Ectodermal cell (in vitro differentiated cells): ENCODE measurements at regions not wholly inside any gene's neighbourhood (a gene's known extent, or its start where the extent isn't known, plus 50 kb on each side); places are given as distances from the start of the nearest gene placed in this dataset.

ENCODE experiments used
- H3K27ac ChIP-seq: 2 replicates; pipeline ENCODE4 v1.7.0; 2013; ENCODE audit warnings: mild to moderate bottlenecking, low read depth, low read length; ENCODE audit not compliant: insufficient read depth, poor library complexity, severe bottlenecking
- H3K27me3 ChIP-seq: 2 replicates; pipeline ENCODE4 v1.7.0; 2013; ENCODE audit warnings: mild to moderate bottlenecking, low read length; ENCODE audit not compliant: insufficient read depth, control insufficient read depth, poor library complexity, severe bottlenecking
- H3K36me3 ChIP-seq: one replicate; pipeline ENCODE4 v1.7.0; 2013; ENCODE audit warnings: low read length; ENCODE audit not compliant: control insufficient read depth, insufficient read depth
- H3K4me1 ChIP-seq: one replicate; pipeline ENCODE4 v1.7.0; 2013; ENCODE audit warnings: low read length; ENCODE audit not compliant: control insufficient read depth, insufficient read depth
- H3K4me3 ChIP-seq: 2 replicates; pipeline ENCODE4 v1.7.0; 2013; ENCODE audit warnings: low read depth, low read length, control low read depth; ENCODE audit not compliant: insufficient read depth
- H3K9me3 ChIP-seq: 2 replicates; pipeline ENCODE4 v1.7.0; 2013; ENCODE audit warnings: mild to moderate bottlenecking, low read length, moderate library complexity; ENCODE audit not compliant: control insufficient read depth
- WGBS, 2 experiments: methylation state at CpG; one replicate each; pipeline ENCODE4 v1.1.7; 2013; ENCODE audit warnings: missing lambda C conversion rate in 2 of 2; 5-methylcytosine and 5-hydroxymethylcytosine counted together

DNA sequence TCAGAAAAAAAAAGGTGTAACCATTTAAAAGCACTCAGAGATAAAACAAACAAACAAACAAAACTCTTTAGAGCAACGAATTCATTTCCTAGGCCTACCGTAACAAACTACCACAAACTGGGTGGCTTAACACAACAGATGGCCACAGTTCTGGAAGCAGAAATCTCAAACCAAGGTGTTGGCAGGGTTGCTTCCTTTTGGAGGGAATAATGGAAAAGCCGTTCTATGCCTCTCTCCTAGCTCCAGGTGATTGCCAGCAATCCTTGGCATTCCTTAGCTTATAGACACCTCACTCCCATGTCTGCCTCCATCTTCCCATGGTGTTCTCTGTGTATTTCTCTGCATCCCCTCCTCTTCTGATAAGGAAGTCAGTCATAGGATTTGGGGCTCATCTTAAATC is 200.4 kb downstream of the RAB38 start:
- no peaks in the 10 kb centered on the region for H3K36me3 ChIP-seq
- H3K27me3 ChIP-seq, result no peaks in the 10 kb centered on the region
- no peak overlapping the region for H3K4me3 ChIP-seq
- H3K4me1 ChIP-seq, result no peaks in the 10 kb centered on the region
- no peaks in the 10 kb centered on the region for H3K9me3 ChIP-seq
- WGBS, 2 experiments, result 87 to 91% methylated on average over 3 of the region's 3 CpGs
- no peak overlapping the region for H3K27ac ChIP-seq

DNA sequence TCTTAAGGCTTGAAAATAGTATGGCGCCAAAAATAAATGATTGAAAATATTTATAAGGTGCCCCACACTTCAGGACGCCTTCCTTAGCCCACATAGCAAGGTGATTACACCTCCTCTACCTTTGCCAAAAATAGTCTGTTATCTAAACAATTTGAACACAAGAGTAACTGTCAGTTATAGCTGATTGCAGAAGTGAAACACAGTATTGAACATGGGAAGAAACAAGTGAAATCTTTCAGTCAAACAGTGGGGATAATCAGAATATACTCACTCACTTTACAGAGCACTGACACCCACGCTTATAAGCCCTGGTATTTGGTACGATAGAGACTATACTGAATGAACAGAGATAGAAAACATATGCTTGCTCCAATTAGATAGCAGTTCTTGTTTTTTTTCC is 203.1 kb downstream of the RAB38 start:
- Histone ChIP-seq H3K36me3 (no peaks in the 10 kb centered on the region), H3K27me3 (no peaks in the 10 kb centered on the region), H3K27ac (no peak overlapping the region), H3K4me3 (no peak overlapping the region), H3K9me3 (no peaks in the 10 kb centered on the region), H3K4me1 (no peaks in the 10 kb centered on the region)
- 88 to 92% methylated on average over 3 to 4 of the region's 4 CpGs for WGBS, 2 experiments

DNA sequence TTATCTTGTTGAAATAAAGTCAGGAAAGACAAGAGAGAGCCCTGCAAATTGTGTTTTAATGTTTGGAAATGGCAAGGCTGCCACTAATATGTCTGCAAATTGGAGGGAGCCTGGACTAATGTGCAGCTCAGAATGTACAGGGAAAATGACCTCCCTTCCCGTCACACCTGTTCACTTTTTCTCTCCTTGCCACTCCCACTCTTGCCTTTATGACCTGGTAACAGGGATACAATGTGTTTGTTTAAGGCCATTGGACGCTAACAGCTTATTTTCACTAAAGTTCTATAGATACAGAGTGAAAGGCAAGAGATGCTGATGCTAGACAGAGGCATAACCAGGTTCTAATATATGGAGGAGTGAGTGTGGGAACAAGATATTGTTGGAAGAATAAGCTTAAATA is 203.9 kb downstream of the RAB38 start:
- H3K4me3 ChIP-seq, result no peak overlapping the region
- H3K4me1 ChIP-seq, result no peaks in the 10 kb centered on the region
- H3K9me3 ChIP-seq, result no peaks in the 10 kb centered on the region
- H3K36me3 ChIP-seq, result no peaks in the 10 kb centered on the region
- no peaks in the 10 kb centered on the region for H3K27me3 ChIP-seq
- WGBS, 2 experiments, result 92 to 94% methylated on average over 2 of the region's 2 CpGs
- H3K27ac ChIP-seq, result no peak overlapping the region

DNA sequence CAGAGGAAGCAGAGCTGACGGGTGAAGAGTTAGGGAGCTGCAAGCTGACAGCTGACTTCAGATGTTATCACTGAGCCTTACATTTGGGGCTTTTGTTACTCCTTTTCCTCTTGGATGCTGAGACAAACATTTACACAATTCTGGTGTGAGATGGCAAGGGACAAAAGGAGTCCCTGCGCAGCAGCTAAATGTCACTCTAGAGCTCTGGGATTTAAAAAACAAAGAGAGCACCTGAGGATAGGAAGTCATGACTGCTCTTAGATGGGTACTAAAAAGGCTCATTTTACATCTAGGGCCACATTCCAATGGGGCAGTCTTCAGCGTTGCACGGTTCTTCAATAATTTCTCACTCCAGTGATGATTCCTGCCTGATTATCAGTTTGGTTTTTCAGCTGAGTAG is 204.5 kb downstream of the RAB38 start:
- H3K9me3 ChIP-seq, result no peaks in the 10 kb centered on the region
- no peak overlapping the region for H3K27ac ChIP-seq
- no peaks in the 10 kb centered on the region for H3K27me3 ChIP-seq
- no peaks in the 10 kb centered on the region for H3K36me3 ChIP-seq
- H3K4me3 ChIP-seq, result no peak overlapping the region
- H3K4me1 ChIP-seq, result no peaks in the 10 kb centered on the region
- WGBS, 2 experiments, result 62 to 67% methylated on average over 4 of the region's 4 CpGs

DNA sequence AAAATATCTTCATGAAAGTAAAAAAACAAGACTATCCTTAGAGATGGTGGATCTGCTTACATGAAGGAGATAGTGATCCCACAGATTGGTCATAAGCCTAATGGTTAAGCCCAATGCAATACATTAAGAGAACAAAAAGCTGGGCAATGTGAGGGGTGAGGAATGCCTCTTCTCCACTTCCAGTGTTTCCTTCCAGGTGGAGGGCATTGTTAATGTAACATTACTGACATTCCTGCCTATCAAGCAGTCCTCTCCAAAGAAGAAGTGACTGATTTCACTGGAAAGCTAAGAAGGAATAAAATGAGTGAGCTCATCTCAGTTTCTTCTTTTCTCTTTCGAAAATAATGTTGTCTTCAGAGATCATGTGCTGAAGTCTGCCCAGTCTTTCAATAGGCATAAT is 207.8 kb downstream of the RAB38 start:
- H3K4me3 ChIP-seq, result no peak overlapping the region
- no peak overlapping the region for H3K27ac ChIP-seq
- no peaks in the 10 kb centered on the region for H3K4me1 ChIP-seq
- no peaks in the 10 kb centered on the region for H3K9me3 ChIP-seq
- WGBS, 2 experiments, result 90 to 97% methylated on average over 1 of the region's 1 CpG
- no peaks in the 10 kb centered on the region for H3K27me3 ChIP-seq
- no peaks in the 10 kb centered on the region for H3K36me3 ChIP-seq

DNA sequence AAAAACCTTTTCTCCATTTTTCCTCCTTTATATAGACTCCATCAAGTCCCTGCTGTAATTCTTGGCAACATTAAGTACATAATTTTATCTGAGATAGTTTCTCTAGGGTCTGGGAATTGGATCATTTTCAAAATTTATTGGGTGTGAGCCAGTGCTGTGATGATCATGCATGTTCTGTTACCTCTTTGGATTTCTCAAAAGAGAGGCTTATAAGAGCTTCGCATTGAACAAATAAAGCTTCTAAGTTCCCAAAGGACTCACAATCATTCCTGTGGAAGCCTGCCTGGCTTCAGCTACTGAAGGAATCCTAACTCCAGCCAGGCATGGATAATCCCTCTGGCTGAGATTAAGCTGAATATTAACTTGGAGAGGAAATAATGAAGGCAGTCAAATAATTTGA is 208.5 kb downstream of the RAB38 start:
- WGBS, 2 experiments, result 93 to 100% methylated on average over 1 of the region's 1 CpG
- no peaks in the 10 kb centered on the region for H3K27me3 ChIP-seq
- H3K9me3 ChIP-seq, result no peaks in the 10 kb centered on the region
- no peak overlapping the region for H3K4me3 ChIP-seq
- no peak overlapping the region for H3K27ac ChIP-seq
- H3K4me1 ChIP-seq, result no peaks in the 10 kb centered on the region
- H3K36me3 ChIP-seq, result no peaks in the 10 kb centered on the region

DNA sequence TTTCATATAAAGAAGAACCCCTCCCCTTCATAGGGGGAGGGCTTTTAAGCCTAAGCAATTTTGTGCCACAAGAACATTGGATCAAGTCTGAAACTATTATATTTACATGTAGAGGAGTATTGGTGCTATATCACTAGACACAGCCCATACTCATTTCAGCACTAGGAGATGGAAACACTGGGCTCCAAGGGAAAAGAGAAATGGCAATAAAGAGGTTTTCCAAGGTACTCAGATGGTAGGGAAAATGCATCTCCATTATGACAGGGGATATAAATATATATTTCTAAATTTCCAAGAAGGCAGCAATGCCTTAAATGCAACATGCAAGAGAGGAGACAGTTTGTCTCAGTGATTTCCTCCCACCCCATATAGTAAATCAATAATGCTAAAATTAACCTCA is 209.0 kb downstream of the RAB38 start:
- Histone ChIP-seq H3K4me3 (no peak overlapping the region), H3K27me3 (no peaks in the 10 kb centered on the region), H3K4me1 (no peaks in the 10 kb centered on the region), H3K27ac (no peak overlapping the region), H3K36me3 (no peaks in the 10 kb centered on the region), H3K9me3 (no peaks in the 10 kb centered on the region)

DNA sequence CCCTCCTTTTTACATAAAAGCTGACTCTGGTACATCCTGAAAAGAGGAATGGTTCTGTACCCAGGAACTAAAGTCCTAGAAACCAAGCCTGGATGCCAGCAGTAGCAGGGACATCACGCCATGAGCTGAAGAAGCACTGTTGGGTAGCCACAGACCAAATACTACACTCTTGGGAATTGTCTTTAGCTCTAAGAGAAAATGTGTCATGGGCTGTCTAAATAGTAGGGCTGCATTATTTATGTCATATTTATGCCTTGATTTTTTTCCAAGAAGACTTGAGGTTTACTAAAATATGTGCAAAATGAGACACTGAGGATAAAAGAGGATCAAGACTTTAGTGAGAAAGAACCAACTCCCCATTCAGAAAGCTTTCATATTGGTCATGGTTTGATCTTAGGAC is 213.6 kb downstream of the RAB38 start:
- H3K9me3 ChIP-seq, result no peaks in the 10 kb centered on the region
- no peaks in the 10 kb centered on the region for H3K36me3 ChIP-seq
- H3K27ac ChIP-seq, result no peak overlapping the region
- no peak overlapping the region for H3K4me3 ChIP-seq
- no peaks in the 10 kb centered on the region for H3K4me1 ChIP-seq
- WGBS, 2 experiments, result 97 to 100% methylated on average over 1 of the region's 1 CpG
- H3K27me3 ChIP-seq, result no peaks in the 10 kb centered on the region

DNA sequence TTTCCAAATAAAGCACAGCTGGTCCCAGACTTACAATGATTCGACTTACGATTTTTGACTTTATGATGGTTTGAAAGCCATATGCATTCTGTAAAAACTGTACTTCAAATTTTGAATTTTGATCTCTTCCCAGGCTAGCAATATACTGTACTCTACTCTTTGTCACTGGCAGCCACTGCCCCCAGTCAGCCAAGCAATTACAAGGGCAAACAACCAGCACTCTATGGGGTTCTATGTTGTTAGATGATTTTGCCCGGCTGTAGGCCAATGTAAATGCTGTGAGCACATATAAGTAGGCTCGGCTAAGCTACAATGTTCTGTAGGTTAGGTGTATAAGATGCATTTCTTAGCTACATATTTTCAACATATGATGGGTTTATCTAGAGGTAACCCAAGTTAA is 217.3 kb downstream of the RAB38 start:
- Histone ChIP-seq H3K4me1 (no peaks in the 10 kb centered on the region), H3K4me3 (no peak overlapping the region), H3K9me3 (no peaks in the 10 kb centered on the region), H3K27ac (no peak overlapping the region), H3K27me3 (no peaks in the 10 kb centered on the region), H3K36me3 (no peaks in the 10 kb centered on the region)
- 99 to 100% methylated on average over 4 of the region's 4 CpGs for WGBS, 2 experiments

DNA sequence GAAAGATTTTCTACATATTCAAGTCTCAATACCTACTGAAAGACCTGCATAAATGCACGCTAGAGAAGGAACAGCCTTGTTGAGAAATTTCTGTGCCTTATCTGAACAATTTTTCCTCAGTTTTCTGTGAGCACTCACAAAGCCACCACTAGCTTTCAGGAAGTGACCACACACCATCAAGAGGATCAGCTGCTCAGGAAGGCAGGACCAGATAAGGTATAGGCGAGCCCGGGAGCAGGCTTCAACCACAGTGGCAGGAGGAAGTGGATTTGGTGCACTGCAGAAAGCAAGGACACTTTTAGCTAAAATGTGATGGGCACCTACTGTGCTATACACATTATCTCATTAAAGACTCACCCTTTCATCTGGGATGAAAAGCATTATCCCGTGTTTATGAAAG is 220.8 kb downstream of the RAB38 start:
- no peaks in the 10 kb centered on the region for H3K9me3 ChIP-seq
- 94 to 96% methylated on average over 3 to 4 of the region's 4 CpGs for WGBS, 2 experiments
- no peak overlapping the region for H3K27ac ChIP-seq
- H3K36me3 ChIP-seq, result no peaks in the 10 kb centered on the region
- H3K4me1 ChIP-seq, result no peaks in the 10 kb centered on the region
- H3K27me3 ChIP-seq, result no peaks in the 10 kb centered on the region
- H3K4me3 ChIP-seq, result no peak overlapping the region

DNA sequence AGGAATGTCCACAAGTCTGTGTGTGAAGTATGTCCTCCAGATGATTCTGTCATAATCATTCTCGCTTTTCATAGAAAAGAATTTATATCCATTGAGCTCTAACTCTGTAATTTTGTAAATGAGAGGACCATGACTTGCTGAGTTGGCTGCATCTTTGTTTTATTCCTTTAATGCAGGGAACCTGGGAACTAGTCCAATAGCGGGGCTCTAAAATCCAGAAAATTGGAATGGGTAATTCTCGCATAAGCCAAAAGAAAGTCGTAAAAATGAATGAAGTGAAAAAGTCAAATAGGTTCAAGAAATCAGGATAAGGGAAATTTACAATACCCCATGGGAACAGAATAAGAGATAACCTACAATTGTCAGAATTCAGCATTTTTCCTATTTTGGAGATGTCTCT is 232.5 kb downstream of the RAB38 start:
- Histone ChIP-seq H3K4me1 (no peaks in the 10 kb centered on the region), H3K4me3 (no peak overlapping the region), H3K27ac (no peak overlapping the region), H3K9me3 (no peaks in the 10 kb centered on the region), H3K36me3 (no peaks in the 10 kb centered on the region), H3K27me3 (no peaks in the 10 kb centered on the region)
- 93 to 99% methylated on average over 3 to 4 of the region's 4 CpGs for WGBS, 2 experiments
